ENCODE measurements at regions not wholly inside any gene's neighbourhood (a gene's known extent, or its start where the extent isn't known, plus 50 kb on each side); places are given as distances from the start of the nearest gene placed in this dataset.

DNA sequence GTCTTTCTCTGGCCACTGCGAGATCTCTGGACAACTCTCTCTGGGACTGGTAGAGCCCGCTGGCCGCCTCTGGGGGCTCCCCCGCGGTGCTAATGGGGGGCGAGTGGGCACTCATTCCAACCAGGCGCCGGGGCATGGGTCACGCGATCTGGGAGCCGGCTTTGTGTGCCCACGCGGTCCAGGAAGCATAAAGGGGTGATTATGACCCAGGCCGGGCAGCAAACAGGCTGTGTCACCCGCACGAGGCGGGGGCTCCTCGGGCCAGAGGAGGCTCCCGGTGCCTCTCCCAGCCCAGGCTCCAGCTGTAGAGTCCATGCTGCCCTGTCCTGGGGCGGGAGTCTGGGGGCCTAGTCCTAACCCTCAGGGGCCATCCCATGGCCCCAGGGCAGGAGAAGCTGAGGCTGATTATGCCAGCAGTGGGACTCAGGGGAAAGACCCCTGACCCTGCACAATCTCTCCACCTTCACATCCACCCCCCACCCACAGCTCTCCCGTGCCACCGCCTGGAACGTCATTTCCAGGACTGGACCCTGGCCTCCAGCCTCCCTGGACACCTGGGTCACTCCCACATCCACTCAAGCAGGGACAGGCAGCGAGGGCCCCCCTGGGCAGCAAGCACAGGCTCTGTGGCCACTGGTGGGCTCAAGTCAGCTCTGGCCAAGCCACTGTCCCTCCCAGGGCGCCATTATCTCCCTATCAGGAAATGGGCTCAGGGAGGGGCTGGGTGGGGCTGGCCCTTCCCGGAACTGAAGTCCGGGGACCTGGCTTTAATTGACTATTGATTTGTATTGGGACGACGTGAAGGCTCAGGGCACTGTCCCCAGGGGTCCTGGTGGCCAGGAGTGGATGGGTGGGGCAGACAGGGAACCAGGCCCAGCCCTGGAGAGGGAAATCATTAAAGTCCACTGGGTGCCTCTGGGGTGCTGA, 50.0 kb downstream of the PTPRS start:
- TF ChIP-seq, protein P1, sequence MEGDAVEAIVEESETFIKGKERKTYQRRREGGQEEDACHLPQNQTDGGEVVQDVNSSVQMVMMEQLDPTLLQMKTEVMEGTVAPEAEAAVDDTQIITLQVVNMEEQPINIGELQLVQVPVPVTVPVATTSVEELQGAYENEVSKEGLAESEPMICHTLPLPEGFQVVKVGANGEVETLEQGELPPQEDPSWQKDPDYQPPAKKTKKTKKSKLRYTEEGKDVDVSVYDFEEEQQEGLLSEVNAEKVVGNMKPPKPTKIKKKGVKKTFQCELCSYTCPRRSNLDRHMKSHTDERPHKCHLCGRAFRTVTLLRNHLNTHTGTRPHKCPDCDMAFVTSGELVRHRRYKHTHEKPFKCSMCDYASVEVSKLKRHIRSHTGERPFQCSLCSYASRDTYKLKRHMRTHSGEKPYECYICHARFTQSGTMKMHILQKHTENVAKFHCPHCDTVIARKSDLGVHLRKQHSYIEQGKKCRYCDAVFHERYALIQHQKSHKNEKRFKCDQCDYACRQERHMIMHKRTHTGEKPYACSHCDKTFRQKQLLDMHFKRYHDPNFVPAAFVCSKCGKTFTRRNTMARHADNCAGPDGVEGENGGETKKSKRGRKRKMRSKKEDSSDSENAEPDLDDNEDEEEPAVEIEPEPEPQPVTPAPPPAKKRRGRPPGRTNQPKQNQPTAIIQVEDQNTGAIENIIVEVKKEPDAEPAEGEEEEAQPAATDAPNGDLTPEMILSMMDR (conservative IDR thresholded peaks at IDR 0.05) = no peak
- Histone ChIP-seq H3K4me3 (ENCODE audit: low read length) (no peak overlapping the region), H3K27me3 (ENCODE audit: control insufficient read depth, insufficient read depth, low read length, poor library complexity, severe bottlenecking) (no peaks in the 10 kb centered on the region), H3K4me1 (ENCODE audit: control insufficient read depth, insufficient read depth, low read length) (no peaks in the 10 kb centered on the region), H3K9ac (ENCODE audit: extremely low read depth, low read length, poor library complexity, severe bottlenecking) (no peak overlapping the region), H3K9me3 (ENCODE audit: control insufficient read depth, low read length) (no peaks in the 10 kb centered on the region), H3K27ac (ENCODE audit: low read depth, low read length) (no peak overlapping the region), H3K36me3 (ENCODE audit: control insufficient read depth, insufficient read depth, low read length) (peaks cover 8% of the 10 kb centered on the region)
- Mint-ChIP-seq H3K27ac (no peak overlapping the region), H3K4me1 (peaks cover 16% of the 10 kb centered on the region), H3K36me3 (ENCODE audit: low read depth) (peaks cover 14% of the 10 kb centered on the region), H3K27me3 (ENCODE audit: insufficient read depth) (no peaks in the 10 kb centered on the region), H3K9me3 (no peaks in the 10 kb centered on the region), H3K4me3 (no peak overlapping the region)
- no peak for DNase-seq
- 96 to 97% methylated on average over 14 to 29 of the region's 29 CpGs for WGBS, 2 experiments (ENCODE audit: insufficient coverage in 1 of 2, insufficient read length in 1 of 2)

DNA sequence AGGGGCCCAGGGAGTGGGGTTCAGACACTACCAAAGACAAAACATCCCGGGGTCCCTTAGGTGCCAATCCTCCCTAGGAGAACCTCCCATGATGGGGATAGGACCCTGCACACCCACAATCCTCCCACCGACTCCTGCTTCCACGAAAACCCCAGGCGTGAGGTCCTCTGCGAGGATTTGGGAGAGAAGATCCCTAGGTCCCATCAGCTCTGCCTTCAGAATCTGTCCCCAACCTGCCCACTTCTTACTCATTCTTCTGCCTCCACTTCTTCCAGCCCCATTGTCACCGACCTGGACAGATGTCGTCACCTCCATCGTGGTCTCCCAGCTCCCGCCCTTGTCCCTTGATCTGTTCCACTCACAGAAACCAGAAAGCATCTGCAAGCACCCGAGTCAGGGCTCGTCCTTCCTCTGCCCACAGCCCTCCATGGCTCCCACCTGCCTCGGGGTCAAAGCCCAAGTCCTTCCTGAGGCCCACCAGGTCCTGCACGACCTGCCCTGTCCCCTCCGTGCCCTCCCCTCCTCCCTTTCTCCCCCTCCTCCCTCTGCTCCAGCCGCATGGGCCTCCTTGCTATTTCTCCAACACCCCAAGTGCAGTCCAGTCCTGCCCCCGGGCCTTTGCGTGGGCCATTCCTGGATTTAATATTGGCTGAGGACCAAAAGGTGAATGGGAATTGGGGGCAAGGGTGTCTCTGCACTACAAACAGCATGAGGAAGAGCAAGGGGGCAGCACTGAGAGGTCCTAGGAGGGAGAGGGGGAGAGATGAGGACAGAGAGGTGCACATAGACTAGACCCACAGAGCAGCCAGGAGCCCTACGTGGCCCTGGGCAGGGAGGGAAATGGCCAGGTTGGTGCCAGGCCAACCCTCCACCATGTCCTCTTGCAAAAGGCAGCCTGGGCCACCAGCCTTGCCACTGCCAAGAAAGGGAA, 51.3 kb downstream of the PTPRS start:
- TF ChIP-seq, protein P1 (conservative IDR thresholded peaks at IDR 0.05) = peak; percentile 58
- H3K9me3 Mint-ChIP-seq = no peaks in the 10 kb centered on the region
- DNase-seq = peak; percentile 57
- H3K4me1 Mint-ChIP-seq = peaks cover 13% of the 10 kb centered on the region
- Histone ChIP-seq H3K4me1 (ENCODE audit: control insufficient read depth, insufficient read depth, low read length) (no peaks in the 10 kb centered on the region), H3K27me3 (ENCODE audit: control insufficient read depth, insufficient read depth, low read length, poor library complexity, severe bottlenecking) (no peaks in the 10 kb centered on the region), H3K27ac (ENCODE audit: low read depth, low read length) (no peak overlapping the region), H3K4me3 (ENCODE audit: low read length) (no peak overlapping the region), H3K9ac (ENCODE audit: extremely low read depth, low read length, poor library complexity, severe bottlenecking) (no peak overlapping the region), H3K36me3 (ENCODE audit: control insufficient read depth, insufficient read depth, low read length) (peaks cover 17% of the 10 kb centered on the region), H3K9me3 (ENCODE audit: control insufficient read depth, low read length) (no peaks in the 10 kb centered on the region)
- 87 to 88% methylated on average over 10 to 18 of the region's 18 CpGs for WGBS, 2 experiments (ENCODE audit: insufficient coverage in 1 of 2, insufficient read length in 1 of 2)
- peaks cover 27% of the 10 kb centered on the region for H3K36me3 Mint-ChIP-seq (ENCODE audit: low read depth)
- H3K4me3 Mint-ChIP-seq = no peak overlapping the region
- no peaks in the 10 kb centered on the region for H3K27me3 Mint-ChIP-seq (ENCODE audit: insufficient read depth)
- no peak overlapping the region for H3K27ac Mint-ChIP-seq

DNA sequence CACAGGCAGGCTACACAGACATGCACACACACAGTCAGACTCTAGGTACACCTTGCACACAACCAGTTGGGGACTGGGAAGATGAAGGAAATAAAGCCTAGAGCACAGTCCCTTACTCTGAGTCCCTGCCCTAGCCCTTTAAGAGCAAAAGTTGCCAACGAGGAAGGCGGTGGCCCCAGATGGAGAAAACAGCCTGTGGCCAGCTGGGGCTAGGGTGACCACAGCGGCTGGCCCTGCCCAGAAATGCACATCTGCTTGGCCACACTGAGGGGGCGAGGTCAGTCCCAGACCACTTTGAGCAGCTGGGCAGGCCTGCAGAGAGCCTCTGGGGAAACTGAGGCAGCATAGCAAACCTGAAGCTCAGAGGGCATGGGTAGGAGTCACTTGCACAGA, 52.3 kb downstream of the PTPRS start:
- H3K36me3 Mint-ChIP-seq (ENCODE audit: low read depth) = peaks cover 32% of the 10 kb centered on the region
- H3K4me1 Mint-ChIP-seq = peaks cover 11% of the 10 kb centered on the region
- WGBS, 2 experiments (ENCODE audit: insufficient coverage in 1 of 2, insufficient read length in 1 of 2) = 94 to 98% methylated on average over 4 of the region's 4 CpGs
- H3K4me1 ChIP-seq (ENCODE audit: control insufficient read depth, insufficient read depth, low read length) = no peaks in the 10 kb centered on the region
- H3K9ac ChIP-seq (ENCODE audit: extremely low read depth, low read length, poor library complexity, severe bottlenecking) = no peak overlapping the region
- peaks cover 17% of the 10 kb centered on the region for H3K36me3 ChIP-seq (ENCODE audit: control insufficient read depth, insufficient read depth, low read length)
- no peak overlapping the region for H3K4me3 ChIP-seq (ENCODE audit: low read length)
- no peak overlapping the region for H3K4me3 Mint-ChIP-seq
- TF ChIP-seq, protein P1 (conservative IDR thresholded peaks at IDR 0.05) = no peak
- no peaks in the 10 kb centered on the region for H3K9me3 Mint-ChIP-seq
- H3K27ac ChIP-seq (ENCODE audit: low read depth, low read length) = no peak overlapping the region
- H3K27ac Mint-ChIP-seq = no peak overlapping the region
- no peak for DNase-seq
- no peaks in the 10 kb centered on the region for H3K27me3 Mint-ChIP-seq (ENCODE audit: insufficient read depth)
- no peaks in the 10 kb centered on the region for H3K27me3 ChIP-seq (ENCODE audit: control insufficient read depth, insufficient read depth, low read length, poor library complexity, severe bottlenecking)
- no peaks in the 10 kb centered on the region for H3K9me3 ChIP-seq (ENCODE audit: control insufficient read depth, low read length)
